SK-N-SH (cell line): ENCODE measurements at regions not wholly inside any gene's neighbourhood (a gene's known extent, or its start where the extent isn't known, plus 50 kb on each side); places are given as distances from the start of the nearest gene placed in this dataset.

Source experiments
- CTCF ChIA-PET: fragments of 300-600, 350-600 bp; formaldehyde crosslinking; extraction: SDS; loops from one replicate; lab custom pipeline; 2021; lab: Yijun Ruan, JAX
- POLR2A ChIA-PET: fragments of 350-600 bp; sonication (Branson Sonifier 250); formaldehyde crosslinking; extraction: SDS; loops from one replicate; lab custom pipeline; 2020; ENCODE audit warnings: antibody characterized with exemption, inconsistent platforms; lab: Yijun Ruan, JAX
- DNase-seq: peaks from one replicate; pipeline ENCODE4 v3.0.0; 2012
- H2AFZ ChIP-seq: fragments of 200-600 bp; sonication (generic); 2 replicates; pipeline ENCODE4 v1.8.1; 2016; ENCODE audit warnings: antibody characterized with exemption, mild to moderate bottlenecking, low read depth
- H3F3A ChIP-seq: fragments of 200-600 bp; sonication (generic); replicated peaks from 2 replicates; pipeline ENCODE3; 2016; ENCODE audit warnings: antibody characterized with exemption, mild to moderate bottlenecking; ENCODE audit not compliant: insufficient read depth
- H3K27ac ChIP-seq, 2 experiments: fragments of 200-500 bp in 1 of 2; fragments of 200-600 bp in 1 of 2; sonication (Bioruptor generic) in 1 of 2; sonication (generic), shearing (Covaris generic) in 1 of 2; 2 replicates each; pipeline versions ENCODE4 v1.5.1 to v1.6.1; 2014 to 2016; ENCODE audit warnings: low read depth in 2 of 2, inconsistent platforms in 1 of 2, low read length in 1 of 2, mild to moderate bottlenecking in 1 of 2, mixed read lengths in 1 of 2
- H3K27me3 ChIP-seq: fragments of 200-600 bp; sonication (generic), shearing (Covaris generic); 2 replicates; pipeline ENCODE4 v1.6.1; 2016; ENCODE audit warnings: mixed run types; ENCODE audit not compliant: insufficient read depth
- H3K36me3 ChIP-seq, 2 experiments: fragments of 200-500 bp in 1 of 2; fragments of 200-600 bp in 1 of 2; sonication (Bioruptor generic) in 1 of 2; sonication (generic) in 1 of 2; replicated peaks in 1 of 2; 2 replicates each; pipeline versions ENCODE3 to v1.5.1; 2014 to 2016; ENCODE audit warnings: low read length in 1 of 2, mild to moderate bottlenecking in 1 of 2; ENCODE audit not compliant: insufficient read depth in 2 of 2, control insufficient read depth in 1 of 2
- H3K4me1 ChIP-seq, 2 experiments: fragments of 200-500 bp in 1 of 2; fragments of 200-600 bp in 1 of 2; sonication (Bioruptor generic) in 1 of 2; sonication (generic), shearing (Covaris generic) in 1 of 2; 2 replicates each; pipeline versions ENCODE4 v1.5.1 to v1.6.1; 2014 to 2016; ENCODE audit warnings: low read depth in 1 of 2, low read length in 1 of 2, mixed run types in 1 of 2; ENCODE audit not compliant: insufficient read depth in 2 of 2, control insufficient read depth in 1 of 2
- H3K4me2 ChIP-seq: fragments of 200-600 bp; sonication (generic), shearing (Covaris generic); 2 replicates; pipeline ENCODE4 v1.6.1; 2017; ENCODE audit warnings: mixed run types
- H3K4me3 ChIP-seq, 2 experiments: fragments of 200-500 bp in 1 of 2; fragments of 200-600 bp in 1 of 2; sonication (Bioruptor generic) in 1 of 2; sonication (generic), shearing (Covaris generic) in 1 of 2; 2 replicates each; pipeline versions ENCODE4 v1.5.1 to v1.8.1; 2014 to 2016; ENCODE audit warnings: low read depth in 2 of 2, inconsistent platforms in 1 of 2, low read length in 1 of 2, mild to moderate bottlenecking in 1 of 2, mixed read lengths in 1 of 2, moderate library complexity in 1 of 2
- H3K79me2 ChIP-seq: fragments of 200-600 bp; sonication (generic); 2 replicates; pipeline ENCODE4 v1.8.1; 2017; ENCODE audit warnings: mild to moderate bottlenecking; ENCODE audit not compliant: insufficient read depth
- H3K9ac ChIP-seq: fragments of 200-600 bp; sonication (generic); 2 replicates; pipeline ENCODE4 v1.6.1; 2017; ENCODE audit warnings: mixed run types
- H3K9me2 ChIP-seq: fragments of 200-600 bp; sonication (generic); 2 replicates; pipeline ENCODE4 v1.6.1; 2017; ENCODE audit warnings: mixed run types
- H3K9me3 ChIP-seq: fragments of 200-600 bp; sonication (generic); 2 replicates; pipeline ENCODE4 v1.6.1; 2017; ENCODE audit warnings: mixed run types, mild to moderate bottlenecking, moderate library complexity
- H4K20me1 ChIP-seq: fragments of 200-600 bp; sonication (generic); 2 replicates; pipeline ENCODE4 v1.6.1; 2017; ENCODE audit warnings: mild to moderate bottlenecking, mixed run types; ENCODE audit not compliant: insufficient read depth
- ELF1 ChIP-seq: IDR thresholded peaks from 2 replicates; pipeline ENCODE4 v1.4.0; 2012
- FOXJ3 ChIP-seq: sonication (generic); formaldehyde crosslinking; IDR thresholded peaks from 2 replicates; pipeline ENCODE4 v1.5.1; 2020; ENCODE audit warnings: mild to moderate bottlenecking, missing genetic modification reagents
- GATA2 ChIP-seq: sonication (generic); formaldehyde crosslinking; IDR thresholded peaks from 2 replicates; pipeline ENCODE4 v1.5.0; 2020; ENCODE audit warnings: mild to moderate bottlenecking, missing genetic modification reagents
- MXI1 ChIP-seq: IDR thresholded peaks from 2 replicates; pipeline ENCODE4 v1.6.1; 2012; ENCODE audit warnings: mild to moderate bottlenecking, low read depth, low read length, improper control_type of control experiment
- NFIC ChIP-seq: IDR thresholded peaks from 2 replicates; pipeline ENCODE4 v1.4.0; 2012; ENCODE audit warnings: borderline replicate concordance
- SIN3A ChIP-seq: IDR thresholded peaks from 2 replicates; pipeline ENCODE4 v1.6.1; 2012; ENCODE audit warnings: low read depth, mild to moderate bottlenecking, low read length, moderate library complexity, borderline replicate concordance
- TAF1 ChIP-seq: IDR thresholded peaks from 2 replicates; pipeline ENCODE4 v1.6.1; 2012; ENCODE audit warnings: low read depth, mild to moderate bottlenecking, low read length, moderate library complexity, borderline replicate concordance
- TEAD4 ChIP-seq: IDR thresholded peaks from 2 replicates; pipeline ENCODE4 v1.4.0; 2012; ENCODE audit warnings: mild to moderate bottlenecking, borderline replicate concordance; ENCODE audit not compliant: insufficient read depth
- USF1 ChIP-seq: IDR thresholded peaks from 2 replicates; pipeline ENCODE4 v1.4.0; 2012; ENCODE audit warnings: low read depth, borderline replicate concordance
- USF2 ChIP-seq: fragments of 150-350 bp; IDR thresholded peaks from 2 replicates; pipeline ENCODE4 v1.6.1; 2017; ENCODE audit warnings: antibody characterized with exemption, low read length, low read depth, borderline replicate concordance
- WGBS: methylation state at CpG from one replicate; pipeline ENCODE4 v1.1.6; 2017; ENCODE audit warnings: low lambda C conversion rate; 5-methylcytosine and 5-hydroxymethylcytosine counted together
- TF ChIP-seq, protein P1 (sequence below): IDR thresholded peaks from 2 replicates; pipeline ENCODE4 v1.6.1; 2012; ENCODE audit warnings: mild to moderate bottlenecking, low read depth, low read length, moderate library complexity
- TF ChIP-seq, protein P2 (sequence below): IDR thresholded peaks from 2 replicates; pipeline ENCODE4 v1.4.0; 2012; ENCODE audit warnings: low read depth

DNA sequence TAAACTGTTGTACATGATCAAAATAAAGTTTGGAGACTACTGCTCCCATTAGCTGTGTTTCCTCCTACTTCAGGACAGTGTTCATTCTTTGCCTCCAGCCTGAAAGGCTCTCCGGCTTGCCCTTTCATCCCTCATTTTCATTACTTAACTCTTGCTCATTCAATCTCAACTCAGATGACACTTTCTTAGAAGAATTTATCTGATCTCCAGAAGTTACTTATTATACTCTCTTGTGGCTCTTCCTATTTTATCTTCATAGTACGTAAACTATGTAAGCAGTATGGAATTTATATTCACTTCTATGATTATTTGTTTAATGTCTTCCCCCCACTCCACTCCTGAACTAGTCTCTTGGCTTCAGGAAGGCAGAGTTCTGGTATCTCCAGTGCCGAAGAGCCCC is 1737.9 kb upstream of the C9orf72 start (continued):
- TF ChIP-seq USF2 (no peak), ELF1 (no peak), GATA2 (CRISPR knock-in tag) (no peak), USF1 (no peak), TAF1 (no peak), MXI1 (no peak), TEAD4 (no peak), SIN3A (no peak), NFIC (0 out of 2 replicates have a peak, but pooled peaks have one; percentile 5)
- TF ChIP-seq, protein P1, sequence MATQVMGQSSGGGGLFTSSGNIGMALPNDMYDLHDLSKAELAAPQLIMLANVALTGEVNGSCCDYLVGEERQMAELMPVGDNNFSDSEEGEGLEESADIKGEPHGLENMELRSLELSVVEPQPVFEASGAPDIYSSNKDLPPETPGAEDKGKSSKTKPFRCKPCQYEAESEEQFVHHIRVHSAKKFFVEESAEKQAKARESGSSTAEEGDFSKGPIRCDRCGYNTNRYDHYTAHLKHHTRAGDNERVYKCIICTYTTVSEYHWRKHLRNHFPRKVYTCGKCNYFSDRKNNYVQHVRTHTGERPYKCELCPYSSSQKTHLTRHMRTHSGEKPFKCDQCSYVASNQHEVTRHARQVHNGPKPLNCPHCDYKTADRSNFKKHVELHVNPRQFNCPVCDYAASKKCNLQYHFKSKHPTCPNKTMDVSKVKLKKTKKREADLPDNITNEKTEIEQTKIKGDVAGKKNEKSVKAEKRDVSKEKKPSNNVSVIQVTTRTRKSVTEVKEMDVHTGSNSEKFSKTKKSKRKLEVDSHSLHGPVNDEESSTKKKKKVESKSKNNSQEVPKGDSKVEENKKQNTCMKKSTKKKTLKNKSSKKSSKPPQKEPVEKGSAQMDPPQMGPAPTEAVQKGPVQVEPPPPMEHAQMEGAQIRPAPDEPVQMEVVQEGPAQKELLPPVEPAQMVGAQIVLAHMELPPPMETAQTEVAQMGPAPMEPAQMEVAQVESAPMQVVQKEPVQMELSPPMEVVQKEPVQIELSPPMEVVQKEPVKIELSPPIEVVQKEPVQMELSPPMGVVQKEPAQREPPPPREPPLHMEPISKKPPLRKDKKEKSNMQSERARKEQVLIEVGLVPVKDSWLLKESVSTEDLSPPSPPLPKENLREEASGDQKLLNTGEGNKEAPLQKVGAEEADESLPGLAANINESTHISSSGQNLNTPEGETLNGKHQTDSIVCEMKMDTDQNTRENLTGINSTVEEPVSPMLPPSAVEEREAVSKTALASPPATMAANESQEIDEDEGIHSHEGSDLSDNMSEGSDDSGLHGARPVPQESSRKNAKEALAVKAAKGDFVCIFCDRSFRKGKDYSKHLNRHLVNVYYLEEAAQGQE: no peak

DNA sequence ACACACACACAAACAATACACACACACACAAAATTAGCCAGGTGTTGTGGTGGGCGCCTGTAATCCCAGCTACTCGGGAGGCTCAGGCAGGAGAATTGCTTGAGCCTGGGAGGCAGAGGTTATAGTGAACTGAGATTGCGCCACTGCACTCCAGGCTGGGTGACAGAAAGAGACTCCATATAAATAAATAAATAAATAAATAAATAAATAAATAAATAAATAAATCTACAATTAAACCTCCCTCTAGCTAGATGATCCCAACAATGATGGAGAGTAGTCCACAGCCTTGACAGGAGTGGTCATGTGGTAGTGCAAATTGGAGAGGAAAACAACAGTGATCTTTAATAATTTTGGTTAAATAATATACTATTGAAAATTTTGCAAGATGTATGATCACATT is 1739.0 kb upstream of the C9orf72 start:
- H4K20me1 ChIP-seq: no peaks in the 10 kb centered on the region
- no peaks in the 10 kb centered on the region for H3K27me3 ChIP-seq
- H3K9me2 ChIP-seq: 0 out of 2 replicates have a peak, but pooled peaks cover 3% of the 10 kb centered on the region
- H3K9ac ChIP-seq: no peak overlapping the region
- WGBS: 98% methylated on average over 3 of the region's 3 CpGs
- no peak overlapping the region for H3K27ac ChIP-seq
- H3K36me3 ChIP-seq: no peaks in the 10 kb centered on the region
- no peak for DNase-seq
- H3K4me3 ChIP-seq: no peak overlapping the region
- no peaks in the 10 kb centered on the region for H3K9me3 ChIP-seq
- CTCF ChIA-PET: no interaction called here
- H2AFZ ChIP-seq: no peak overlapping the region
- peaks cover 0 to 13% of the 10 kb centered on the region in 2 experiments; a peak in 2 of 4 replicates for H3K4me1 ChIP-seq
- POLR2A ChIA-PET: no interaction called here
- no peaks in the 10 kb centered on the region for H3K79me2 ChIP-seq
- TF ChIP-seq SIN3A (no peak), NFIC (no peak), USF1 (no peak), FOXJ3 (CRISPR knock-in tag) (no peak)
- TF ChIP-seq, protein P2, sequence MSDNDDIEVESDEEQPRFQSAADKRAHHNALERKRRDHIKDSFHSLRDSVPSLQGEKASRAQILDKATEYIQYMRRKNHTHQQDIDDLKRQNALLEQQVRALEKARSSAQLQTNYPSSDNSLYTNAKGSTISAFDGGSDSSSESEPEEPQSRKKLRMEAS: no peak
- TF ChIP-seq, all 33 proteins: peak for 0
- Histone ChIP-seq H3F3A (peaks cover 17% of the 10 kb centered on the region), H3K4me2 (no peak overlapping the region)
